SK-N-SH (cell line): ENCODE measurements at regions not wholly inside any gene's neighbourhood (a gene's known extent, or its start where the extent isn't known, plus 50 kb on each side); places are given as distances from the start of the nearest gene placed in this dataset.

ENCODE experiments used
- CTCF ChIA-PET: fragments of 300-600, 350-600 bp; formaldehyde crosslinking; extraction: SDS; loops from one replicate; lab custom pipeline; 2021; lab: Yijun Ruan, JAX
- POLR2A ChIA-PET: fragments of 350-600 bp; sonication (Branson Sonifier 250); formaldehyde crosslinking; extraction: SDS; loops from one replicate; lab custom pipeline; 2020; ENCODE audit warnings: antibody characterized with exemption, inconsistent platforms; lab: Yijun Ruan, JAX
- DNase-seq: peaks from one replicate; pipeline ENCODE4 v3.0.0; 2012
- H2AFZ ChIP-seq: fragments of 200-600 bp; sonication (generic); 2 replicates; pipeline ENCODE4 v1.8.1; 2016; ENCODE audit warnings: antibody characterized with exemption, mild to moderate bottlenecking, low read depth
- H3F3A ChIP-seq: fragments of 200-600 bp; sonication (generic); replicated peaks from 2 replicates; pipeline ENCODE3; 2016; ENCODE audit warnings: antibody characterized with exemption, mild to moderate bottlenecking; ENCODE audit not compliant: insufficient read depth
- H3K27ac ChIP-seq, 2 experiments: fragments of 200-500 bp in 1 of 2; fragments of 200-600 bp in 1 of 2; sonication (Bioruptor generic) in 1 of 2; sonication (generic), shearing (Covaris generic) in 1 of 2; 2 replicates each; pipeline versions ENCODE4 v1.5.1 to v1.6.1; 2014 to 2016; ENCODE audit warnings: low read depth in 2 of 2, inconsistent platforms in 1 of 2, low read length in 1 of 2, mild to moderate bottlenecking in 1 of 2, mixed read lengths in 1 of 2
- H3K27me3 ChIP-seq: fragments of 200-600 bp; sonication (generic), shearing (Covaris generic); 2 replicates; pipeline ENCODE4 v1.6.1; 2016; ENCODE audit warnings: mixed run types; ENCODE audit not compliant: insufficient read depth
- H3K36me3 ChIP-seq, 2 experiments: fragments of 200-500 bp in 1 of 2; fragments of 200-600 bp in 1 of 2; sonication (Bioruptor generic) in 1 of 2; sonication (generic) in 1 of 2; replicated peaks in 1 of 2; 2 replicates each; pipeline versions ENCODE3 to v1.5.1; 2014 to 2016; ENCODE audit warnings: low read length in 1 of 2, mild to moderate bottlenecking in 1 of 2; ENCODE audit not compliant: insufficient read depth in 2 of 2, control insufficient read depth in 1 of 2
- H3K4me1 ChIP-seq, 2 experiments: fragments of 200-500 bp in 1 of 2; fragments of 200-600 bp in 1 of 2; sonication (Bioruptor generic) in 1 of 2; sonication (generic), shearing (Covaris generic) in 1 of 2; 2 replicates each; pipeline versions ENCODE4 v1.5.1 to v1.6.1; 2014 to 2016; ENCODE audit warnings: low read depth in 1 of 2, low read length in 1 of 2, mixed run types in 1 of 2; ENCODE audit not compliant: insufficient read depth in 2 of 2, control insufficient read depth in 1 of 2
- H3K4me2 ChIP-seq: fragments of 200-600 bp; sonication (generic), shearing (Covaris generic); 2 replicates; pipeline ENCODE4 v1.6.1; 2017; ENCODE audit warnings: mixed run types
- H3K4me3 ChIP-seq, 2 experiments: fragments of 200-500 bp in 1 of 2; fragments of 200-600 bp in 1 of 2; sonication (Bioruptor generic) in 1 of 2; sonication (generic), shearing (Covaris generic) in 1 of 2; 2 replicates each; pipeline versions ENCODE4 v1.5.1 to v1.8.1; 2014 to 2016; ENCODE audit warnings: low read depth in 2 of 2, inconsistent platforms in 1 of 2, low read length in 1 of 2, mild to moderate bottlenecking in 1 of 2, mixed read lengths in 1 of 2, moderate library complexity in 1 of 2
- H3K79me2 ChIP-seq: fragments of 200-600 bp; sonication (generic); 2 replicates; pipeline ENCODE4 v1.8.1; 2017; ENCODE audit warnings: mild to moderate bottlenecking; ENCODE audit not compliant: insufficient read depth
- H3K9ac ChIP-seq: fragments of 200-600 bp; sonication (generic); 2 replicates; pipeline ENCODE4 v1.6.1; 2017; ENCODE audit warnings: mixed run types
- H3K9me2 ChIP-seq: fragments of 200-600 bp; sonication (generic); 2 replicates; pipeline ENCODE4 v1.6.1; 2017; ENCODE audit warnings: mixed run types
- H3K9me3 ChIP-seq: fragments of 200-600 bp; sonication (generic); 2 replicates; pipeline ENCODE4 v1.6.1; 2017; ENCODE audit warnings: mixed run types, mild to moderate bottlenecking, moderate library complexity
- H4K20me1 ChIP-seq: fragments of 200-600 bp; sonication (generic); 2 replicates; pipeline ENCODE4 v1.6.1; 2017; ENCODE audit warnings: mild to moderate bottlenecking, mixed run types; ENCODE audit not compliant: insufficient read depth
- ELF1 ChIP-seq: IDR thresholded peaks from 2 replicates; pipeline ENCODE4 v1.4.0; 2012
- EP300 ChIP-seq, 2 experiments: IDR thresholded peaks; 2 replicates each; pipeline versions ENCODE4 v1.4.0 to v1.6.1; 2012; ENCODE audit warnings: borderline replicate concordance in 1 of 2, low read depth in 1 of 2, low read length in 1 of 2
- FOSL2 ChIP-seq: IDR thresholded peaks from 2 replicates; pipeline ENCODE4 v1.4.0; 2012; ENCODE audit warnings: low read depth, mild to moderate bottlenecking, moderate library complexity, borderline replicate concordance
- FOXM1 ChIP-seq: IDR thresholded peaks from 2 replicates; pipeline ENCODE4 v1.4.0; 2012; ENCODE audit warnings: low read depth, mild to moderate bottlenecking
- GABPA ChIP-seq: IDR thresholded peaks from 2 replicates; pipeline ENCODE4 v1.4.0; 2012; ENCODE audit warnings: low read depth, mild to moderate bottlenecking
- MAX ChIP-seq: IDR thresholded peaks from 2 replicates; pipeline ENCODE4 v1.4.0; 2012; ENCODE audit warnings: low read depth
- MEF2A ChIP-seq: IDR thresholded peaks from 2 replicates; pipeline ENCODE4 v1.4.0; 2012; ENCODE audit warnings: low read depth, borderline replicate concordance
- MXI1 ChIP-seq: IDR thresholded peaks from 2 replicates; pipeline ENCODE4 v1.6.1; 2012; ENCODE audit warnings: mild to moderate bottlenecking, low read depth, low read length, improper control_type of control experiment
- NFIC ChIP-seq: IDR thresholded peaks from 2 replicates; pipeline ENCODE4 v1.4.0; 2012; ENCODE audit warnings: borderline replicate concordance
- PBX3 ChIP-seq: IDR thresholded peaks from 2 replicates; pipeline ENCODE4; 2012
- POLR2AphosphoS5 ChIP-seq: IDR thresholded peaks from 2 replicates; pipeline ENCODE4 v1.6.1; 2012; ENCODE audit warnings: low read depth, low read length
- RFX5 ChIP-seq: IDR thresholded peaks from 2 replicates; pipeline ENCODE4 v1.6.1; 2012; ENCODE audit warnings: mild to moderate bottlenecking, improper control_type of control experiment, low read length
- SIN3A ChIP-seq: IDR thresholded peaks from 2 replicates; pipeline ENCODE4 v1.6.1; 2012; ENCODE audit warnings: low read depth, mild to moderate bottlenecking, low read length, moderate library complexity, borderline replicate concordance
- TCF12 ChIP-seq: IDR thresholded peaks from 2 replicates; pipeline ENCODE4 v1.4.0; 2012
- YY1 ChIP-seq: IDR thresholded peaks from 2 replicates; pipeline ENCODE4 v1.4.0; 2012; ENCODE audit warnings: low read depth, mild to moderate bottlenecking
- WGBS: methylation state at CpG from one replicate; pipeline ENCODE4 v1.1.6; 2017; ENCODE audit warnings: low lambda C conversion rate; 5-methylcytosine and 5-hydroxymethylcytosine counted together
- TF ChIP-seq, protein P1 (sequence below): fragments of 200-600 bp; sonication (generic); IDR thresholded peaks from 2 replicates; pipeline ENCODE4 v1.6.1; 2017; ENCODE audit warnings: antibody characterized with exemption, mild to moderate bottlenecking, moderate library complexity
- TF ChIP-seq, protein P2 (sequence below): fragments of 150-350 bp; IDR thresholded peaks from 2 replicates; pipeline ENCODE4 v1.6.1; 2016; ENCODE audit warnings: mild to moderate bottlenecking, low read depth, low read length
- TF ChIP-seq, protein P3 (sequence below): fragments of 150-350 bp; IDR thresholded peaks from 2 replicates; pipeline ENCODE4 v1.6.1; 2017; ENCODE audit warnings: antibody characterized with exemption, low read length, low read depth, borderline replicate concordance
- TF ChIP-seq, protein P4 (sequence below): IDR thresholded peaks from 2 replicates; pipeline ENCODE4 v1.4.0; 2012; ENCODE audit warnings: low read depth, borderline replicate concordance

- no peak for DNase-seq
Measured at GRCh38 chr19:22533761-22534160, 100.4 kb upstream of the ZNF492 start.

More at GRCh38 chr19:22533761-22534160, 100.4 kb upstream of the ZNF492 start:
- Histone ChIP-seq H3F3A (no peaks in the 10 kb centered on the region), H3K79me2 (no peaks in the 10 kb centered on the region), H3K4me3 (no peak overlapping the region), H3K27ac (no peak overlapping the region), H3K9ac (no peak overlapping the region), H3K4me1 (no peaks in the 10 kb centered on the region), H3K27me3 (no peaks in the 10 kb centered on the region), H3K9me3 (no peaks in the 10 kb centered on the region; the same call in 1 of the 2 replicates), H4K20me1 (no peaks in the 10 kb centered on the region)
- WGBS, result 11% methylated on average over 5 of the region's 5 CpGs
- TF ChIP-seq, protein P1, sequence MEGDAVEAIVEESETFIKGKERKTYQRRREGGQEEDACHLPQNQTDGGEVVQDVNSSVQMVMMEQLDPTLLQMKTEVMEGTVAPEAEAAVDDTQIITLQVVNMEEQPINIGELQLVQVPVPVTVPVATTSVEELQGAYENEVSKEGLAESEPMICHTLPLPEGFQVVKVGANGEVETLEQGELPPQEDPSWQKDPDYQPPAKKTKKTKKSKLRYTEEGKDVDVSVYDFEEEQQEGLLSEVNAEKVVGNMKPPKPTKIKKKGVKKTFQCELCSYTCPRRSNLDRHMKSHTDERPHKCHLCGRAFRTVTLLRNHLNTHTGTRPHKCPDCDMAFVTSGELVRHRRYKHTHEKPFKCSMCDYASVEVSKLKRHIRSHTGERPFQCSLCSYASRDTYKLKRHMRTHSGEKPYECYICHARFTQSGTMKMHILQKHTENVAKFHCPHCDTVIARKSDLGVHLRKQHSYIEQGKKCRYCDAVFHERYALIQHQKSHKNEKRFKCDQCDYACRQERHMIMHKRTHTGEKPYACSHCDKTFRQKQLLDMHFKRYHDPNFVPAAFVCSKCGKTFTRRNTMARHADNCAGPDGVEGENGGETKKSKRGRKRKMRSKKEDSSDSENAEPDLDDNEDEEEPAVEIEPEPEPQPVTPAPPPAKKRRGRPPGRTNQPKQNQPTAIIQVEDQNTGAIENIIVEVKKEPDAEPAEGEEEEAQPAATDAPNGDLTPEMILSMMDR, result no peak
- TF ChIP-seq YY1, result no peak
- TF ChIP-seq, protein P2, sequence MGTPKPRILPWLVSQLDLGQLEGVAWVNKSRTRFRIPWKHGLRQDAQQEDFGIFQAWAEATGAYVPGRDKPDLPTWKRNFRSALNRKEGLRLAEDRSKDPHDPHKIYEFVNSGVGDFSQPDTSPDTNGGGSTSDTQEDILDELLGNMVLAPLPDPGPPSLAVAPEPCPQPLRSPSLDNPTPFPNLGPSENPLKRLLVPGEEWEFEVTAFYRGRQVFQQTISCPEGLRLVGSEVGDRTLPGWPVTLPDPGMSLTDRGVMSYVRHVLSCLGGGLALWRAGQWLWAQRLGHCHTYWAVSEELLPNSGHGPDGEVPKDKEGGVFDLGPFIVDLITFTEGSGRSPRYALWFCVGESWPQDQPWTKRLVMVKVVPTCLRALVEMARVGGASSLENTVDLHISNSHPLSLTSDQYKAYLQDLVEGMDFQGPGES, result no peak
- TF ChIP-seq RFX5, result no peak
- TF ChIP-seq MAX, result no peak
- no peak for TF ChIP-seq GABPA
- no peak for TF ChIP-seq MXI1
- no peak for TF ChIP-seq TCF12
- TF ChIP-seq SIN3A, result no peak
- TF ChIP-seq PBX3, result no peak
- TF ChIP-seq, protein P3, sequence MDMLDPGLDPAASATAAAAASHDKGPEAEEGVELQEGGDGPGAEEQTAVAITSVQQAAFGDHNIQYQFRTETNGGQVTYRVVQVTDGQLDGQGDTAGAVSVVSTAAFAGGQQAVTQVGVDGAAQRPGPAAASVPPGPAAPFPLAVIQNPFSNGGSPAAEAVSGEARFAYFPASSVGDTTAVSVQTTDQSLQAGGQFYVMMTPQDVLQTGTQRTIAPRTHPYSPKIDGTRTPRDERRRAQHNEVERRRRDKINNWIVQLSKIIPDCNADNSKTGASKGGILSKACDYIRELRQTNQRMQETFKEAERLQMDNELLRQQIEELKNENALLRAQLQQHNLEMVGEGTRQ, result no peak
- TF ChIP-seq ELF1, result no peak
- no peak for TF ChIP-seq EP300 (IDR thresholded peaks at IDR 0.05; ENCODE audit: borderline replicate concordance in 1 of 2, low read depth in 1 of 2, low read length in 1 of 2)
- TF ChIP-seq, protein P4, sequence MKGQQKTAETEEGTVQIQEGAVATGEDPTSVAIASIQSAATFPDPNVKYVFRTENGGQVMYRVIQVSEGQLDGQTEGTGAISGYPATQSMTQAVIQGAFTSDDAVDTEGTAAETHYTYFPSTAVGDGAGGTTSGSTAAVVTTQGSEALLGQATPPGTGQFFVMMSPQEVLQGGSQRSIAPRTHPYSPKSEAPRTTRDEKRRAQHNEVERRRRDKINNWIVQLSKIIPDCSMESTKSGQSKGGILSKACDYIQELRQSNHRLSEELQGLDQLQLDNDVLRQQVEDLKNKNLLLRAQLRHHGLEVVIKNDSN, result no peak
- no peak for TF ChIP-seq NFIC
- TF ChIP-seq POLR2AphosphoS5, result no peak
- TF ChIP-seq FOXM1, result no peak
- TF ChIP-seq FOSL2, result no peak
- TF ChIP-seq MEF2A, result no peak
- TF ChIP-seq, all 33 proteins: peak for 0
- CTCF ChIA-PET, result no interaction called here
- no peak overlapping the region for H3K4me2 ChIP-seq
- no peaks in the 10 kb centered on the region for H3K9me2 ChIP-seq
- H3K36me3 ChIP-seq, result no peaks in the 10 kb centered on the region
- POLR2A ChIA-PET, result no interaction called here
- H2AFZ ChIP-seq, result no peak overlapping the region
